Activated naive CD4-positive, alpha-beta T cell treated with anti-CD3 and anti-CD28 coated beads, Interleukin-2, amount 50 U/mL, for 24 hours (primary cell): ENCODE measurements at regions not wholly inside any gene's neighbourhood (a gene's known extent, or its start where the extent isn't known, plus 50 kb on each side); places are given as distances from the start of the nearest gene placed in this dataset.

Source experiments
- H3K27ac Mint-ChIP-seq: one replicate; pipeline ENCODE4 v1.8.0; 2021; ENCODE audit warnings: mild to moderate bottlenecking, mixed read lengths
- H3K27me3 Mint-ChIP-seq: one replicate; pipeline ENCODE4 v1.8.0; 2021; ENCODE audit warnings: mixed read lengths
- H3K36me3 Mint-ChIP-seq: one replicate; pipeline ENCODE4 v1.8.0; 2021; ENCODE audit warnings: mixed read lengths
- H3K4me1 Mint-ChIP-seq: one replicate; pipeline ENCODE4 v1.8.0; 2021; ENCODE audit warnings: mixed read lengths
- H3K4me3 Mint-ChIP-seq: one replicate; pipeline ENCODE4 v1.8.0; 2021; ENCODE audit warnings: mild to moderate bottlenecking, mixed read lengths
- H3K9me3 Mint-ChIP-seq: one replicate; pipeline ENCODE4 v1.8.0; 2021; ENCODE audit warnings: mixed read lengths

DNA sequence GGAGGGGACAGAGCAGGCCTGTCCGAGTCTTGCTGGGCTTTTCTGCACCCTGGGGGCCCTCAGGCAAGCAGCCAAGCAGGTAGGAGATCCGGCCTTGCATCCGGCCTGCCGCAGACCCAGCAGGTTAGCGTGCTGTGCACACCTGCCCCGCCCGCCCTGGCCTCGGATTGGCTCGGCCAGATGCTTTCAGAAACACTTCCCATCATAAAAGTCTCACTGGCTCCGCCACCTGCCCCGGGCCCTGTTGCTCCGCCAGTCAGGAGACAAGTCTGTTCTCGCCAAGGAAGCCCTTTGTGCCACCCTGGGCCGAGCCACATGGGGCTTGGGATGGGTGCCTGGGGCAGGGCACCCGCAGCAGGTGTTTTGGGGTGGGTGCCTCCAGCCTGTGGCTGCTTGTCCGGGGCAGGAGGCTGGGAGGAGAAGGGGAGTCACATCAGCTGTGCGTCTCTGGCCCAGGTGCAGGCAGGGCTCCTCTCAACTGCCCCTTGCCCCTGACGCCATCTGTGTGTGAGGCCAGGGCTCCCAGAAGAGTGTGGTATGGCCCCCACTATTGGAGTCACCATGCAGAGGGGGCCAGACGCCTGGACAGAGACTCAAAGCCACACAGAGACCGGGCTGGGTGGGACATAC, 228.2 kb upstream of the GSE1 start:
- no peaks in the 10 kb centered on the region for H3K9me3 Mint-ChIP-seq
- H3K4me3 Mint-ChIP-seq = no peak overlapping the region
- no peaks in the 10 kb centered on the region for H3K36me3 Mint-ChIP-seq
- no peaks in the 10 kb centered on the region for H3K4me1 Mint-ChIP-seq
- H3K27me3 Mint-ChIP-seq = peaks cover 5% of the 10 kb centered on the region
- no peak overlapping the region for H3K27ac Mint-ChIP-seq

DNA sequence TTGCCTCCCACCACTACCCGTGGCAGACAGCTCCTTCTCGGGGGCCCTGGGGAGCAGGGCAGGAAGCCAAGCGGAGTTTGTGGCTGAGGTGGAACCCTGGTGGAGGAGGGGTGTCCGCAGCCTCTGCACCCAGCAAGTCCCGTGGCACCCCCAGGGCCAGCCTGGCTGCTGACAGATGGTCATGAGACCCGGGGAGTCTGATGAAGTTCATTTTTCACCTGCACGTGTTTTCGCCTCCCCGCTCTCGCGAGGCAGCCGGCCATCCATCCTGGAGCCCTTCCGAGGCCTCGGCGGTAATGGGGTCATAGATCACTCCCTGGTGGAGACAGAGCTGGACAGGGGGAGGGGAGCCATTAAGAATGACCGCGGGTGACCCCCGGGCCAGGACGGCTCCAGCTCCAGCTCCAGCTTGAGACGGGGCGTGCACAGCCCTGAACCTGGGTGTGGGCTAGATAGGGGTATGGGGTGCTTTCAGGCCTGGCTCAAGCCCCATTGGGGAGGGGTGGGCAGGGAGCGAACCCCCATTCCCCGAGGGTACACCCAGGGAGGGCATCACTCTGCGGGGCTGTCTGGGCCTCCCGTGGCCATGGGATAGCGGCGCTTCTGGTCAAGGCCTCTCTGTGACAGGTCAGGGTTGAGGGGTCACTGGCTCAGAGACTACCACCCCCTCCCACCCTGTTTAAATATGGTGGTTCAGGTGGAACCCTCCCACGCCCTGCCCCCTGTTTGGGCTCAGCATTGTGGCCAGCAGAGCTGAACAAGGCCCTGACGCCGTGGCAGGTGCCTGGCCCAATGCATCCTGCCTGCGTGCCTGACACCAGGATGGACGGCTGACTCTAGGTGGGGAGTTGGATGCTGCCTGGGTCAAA, 227.4 kb upstream of the GSE1 start:
- H3K4me1 Mint-ChIP-seq = no peaks in the 10 kb centered on the region
- no peaks in the 10 kb centered on the region for H3K36me3 Mint-ChIP-seq
- H3K27ac Mint-ChIP-seq = no peak overlapping the region
- no peaks in the 10 kb centered on the region for H3K9me3 Mint-ChIP-seq
- H3K27me3 Mint-ChIP-seq = peaks cover 5% of the 10 kb centered on the region
- no peak overlapping the region for H3K4me3 Mint-ChIP-seq

DNA sequence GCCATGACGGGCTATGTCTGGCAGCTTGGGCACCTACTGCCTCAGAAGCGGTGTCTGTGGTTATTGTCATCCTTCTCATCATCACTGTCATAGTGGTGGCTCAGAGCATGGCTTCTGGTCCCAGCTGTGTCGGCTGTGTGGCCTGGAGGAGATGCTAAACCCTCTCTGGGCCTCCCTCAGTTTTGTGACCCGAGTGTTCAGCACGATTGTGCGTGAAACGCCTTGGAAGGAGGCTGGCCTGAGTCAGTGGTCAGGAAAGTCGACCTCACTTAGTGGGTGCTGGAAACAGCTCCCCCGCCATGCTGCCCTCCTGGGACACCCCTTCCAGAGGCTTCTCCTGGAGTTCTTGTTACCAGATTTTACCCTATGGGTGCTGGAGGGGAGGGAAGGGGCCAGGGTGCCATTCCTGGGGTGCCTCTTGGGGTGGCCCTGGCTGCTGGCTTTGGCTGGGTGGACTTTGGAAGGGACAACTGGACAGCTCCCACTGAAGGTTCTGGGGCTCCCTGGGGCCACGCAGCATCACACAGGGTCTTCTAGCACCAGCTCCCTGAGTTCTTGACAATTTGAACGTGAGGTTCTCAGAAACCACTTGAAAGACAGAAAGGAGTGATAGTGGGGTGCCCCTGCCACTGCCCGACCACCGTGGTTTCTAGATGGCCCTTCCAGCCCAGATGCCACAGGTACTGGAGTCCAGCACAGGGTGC, 226.5 kb upstream of the GSE1 start:
- Mint-ChIP-seq H3K36me3 (no peaks in the 10 kb centered on the region), H3K27ac (no peak overlapping the region), H3K4me3 (no peak overlapping the region), H3K4me1 (no peaks in the 10 kb centered on the region), H3K27me3 (peaks cover 2% of the 10 kb centered on the region), H3K9me3 (no peaks in the 10 kb centered on the region)

DNA sequence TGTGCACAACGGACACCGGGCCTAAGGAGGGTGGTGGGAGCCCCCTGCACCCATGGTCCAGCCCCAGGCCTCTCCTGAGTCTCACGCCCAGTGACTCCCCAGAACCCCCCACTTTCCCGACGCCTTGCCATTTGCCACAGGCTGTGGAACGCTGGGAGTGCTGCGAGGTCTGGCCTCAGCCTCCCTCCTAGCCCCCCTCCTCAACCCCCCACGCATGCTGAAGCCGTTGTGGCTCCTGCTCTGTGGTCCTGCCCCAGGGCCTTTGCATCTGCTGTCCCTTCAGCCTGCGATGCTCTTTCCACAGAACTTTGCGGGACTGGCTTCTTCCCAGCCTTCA, 226.0 kb upstream of the GSE1 start:
- Mint-ChIP-seq H3K9me3 (no peaks in the 10 kb centered on the region), H3K27ac (no peak overlapping the region), H3K4me3 (no peak overlapping the region), H3K27me3 (peaks cover 2% of the 10 kb centered on the region), H3K36me3 (no peaks in the 10 kb centered on the region), H3K4me1 (no peaks in the 10 kb centered on the region)

DNA sequence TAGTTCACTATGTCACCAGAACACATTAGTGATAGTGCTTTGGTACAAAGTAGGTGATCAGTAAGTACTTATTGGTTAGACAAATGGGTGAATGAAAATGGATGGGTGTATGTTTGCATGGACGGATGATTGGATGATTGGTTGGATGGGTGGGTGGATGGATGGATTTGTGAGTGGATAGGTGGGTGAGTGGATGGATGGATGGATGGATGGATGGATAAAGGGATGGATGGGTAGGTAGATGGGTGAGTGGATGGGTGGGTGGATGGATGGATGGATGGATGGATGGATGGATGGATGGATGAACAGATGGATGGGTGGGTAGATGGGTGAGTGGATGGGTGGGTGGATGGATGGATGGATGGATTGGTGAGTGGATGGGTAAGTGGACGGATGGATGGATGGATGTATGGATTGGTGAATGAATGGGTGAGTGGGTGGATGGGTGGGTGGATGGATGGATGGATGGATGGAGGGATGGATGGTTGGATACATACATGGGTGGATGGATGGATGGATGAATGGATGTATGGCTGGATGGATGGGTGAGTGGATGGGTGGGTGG, 225.3 kb upstream of the GSE1 start:
- H3K4me1 Mint-ChIP-seq = no peaks in the 10 kb centered on the region
- H3K4me3 Mint-ChIP-seq = no peak overlapping the region
- peaks cover 2% of the 10 kb centered on the region for H3K27me3 Mint-ChIP-seq
- no peaks in the 10 kb centered on the region for H3K9me3 Mint-ChIP-seq
- H3K36me3 Mint-ChIP-seq = no peaks in the 10 kb centered on the region
- H3K27ac Mint-ChIP-seq = no peak overlapping the region

DNA sequence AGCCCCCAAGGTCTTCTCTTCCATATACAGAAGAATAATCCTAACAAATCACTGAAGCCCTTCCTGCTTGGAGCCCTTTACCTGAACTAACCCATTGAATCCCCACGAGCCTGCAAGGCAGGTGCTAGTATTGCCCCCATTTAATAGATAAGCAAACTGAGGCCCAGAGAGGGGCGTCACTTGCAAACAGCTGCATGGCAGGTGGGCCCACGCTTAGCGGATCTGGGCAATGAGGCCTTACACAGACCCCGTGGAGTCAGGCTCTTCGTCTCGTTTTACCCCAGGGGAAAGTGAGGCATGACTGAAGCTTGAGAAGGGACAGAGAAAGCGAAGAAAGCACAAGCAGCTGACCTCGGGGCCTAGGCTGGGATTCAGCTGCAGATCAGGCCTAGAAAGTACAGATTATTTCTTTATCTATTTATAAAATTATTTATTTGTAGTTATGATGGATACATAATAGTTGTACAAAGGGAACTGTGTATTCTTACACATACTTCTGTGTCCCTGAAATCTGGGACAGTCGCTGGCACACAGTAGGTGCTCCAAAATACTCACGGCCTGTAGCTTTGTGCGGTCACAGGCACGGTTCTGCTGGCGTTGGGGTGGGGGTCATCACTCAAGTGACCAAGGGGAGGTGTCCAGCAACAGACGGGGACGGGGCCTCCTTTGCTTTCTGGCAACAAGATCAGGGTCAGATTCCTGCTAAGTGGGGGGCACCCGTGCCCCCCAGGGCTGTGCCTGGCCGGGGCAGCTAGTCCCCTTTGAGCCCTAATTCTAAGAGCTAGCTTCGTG, 223.2 kb upstream of the GSE1 start:
- H3K9me3 Mint-ChIP-seq = no peaks in the 10 kb centered on the region
- no peaks in the 10 kb centered on the region for H3K36me3 Mint-ChIP-seq
- H3K4me3 Mint-ChIP-seq = no peak overlapping the region
- H3K27me3 Mint-ChIP-seq = peaks cover 2% of the 10 kb centered on the region
- peak overlapping the region; percentile 24 for H3K27ac Mint-ChIP-seq
- H3K4me1 Mint-ChIP-seq = no peaks in the 10 kb centered on the region

DNA sequence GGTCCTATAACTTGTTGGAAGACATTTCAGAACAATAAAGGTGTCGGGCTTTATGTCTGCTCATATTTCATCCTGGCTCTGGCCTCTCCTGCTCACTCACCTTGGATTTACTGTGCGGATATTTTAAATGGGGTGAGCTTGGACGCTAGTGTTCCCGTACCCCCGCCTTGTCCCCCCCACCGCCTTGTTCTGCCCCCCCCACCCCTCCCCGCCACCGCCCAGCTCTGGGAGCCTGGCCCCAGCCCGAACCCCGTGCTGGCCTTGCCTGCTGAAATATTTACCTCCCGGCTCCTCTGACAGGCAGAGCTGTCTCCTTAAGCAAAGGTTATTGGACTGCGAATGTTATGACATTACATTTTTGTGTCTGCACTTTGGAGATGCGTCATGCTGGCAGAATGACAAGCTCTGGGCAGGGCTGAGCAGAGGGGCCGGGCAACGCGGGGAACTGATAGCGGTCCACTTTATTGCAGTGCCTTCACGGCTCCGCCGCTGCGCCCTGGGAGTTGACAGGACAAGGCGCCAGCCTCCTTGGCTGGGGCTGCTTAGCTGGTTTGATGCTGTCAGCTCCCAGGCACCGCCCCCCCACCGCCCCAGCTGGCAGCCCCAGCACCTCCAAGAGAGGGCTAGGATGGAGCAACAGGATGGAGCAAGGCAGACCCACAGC, 222.5 kb upstream of the GSE1 start:
- no peak overlapping the region for H3K4me3 Mint-ChIP-seq
- H3K27me3 Mint-ChIP-seq = peaks cover 2% of the 10 kb centered on the region
- no peaks in the 10 kb centered on the region for H3K9me3 Mint-ChIP-seq
- H3K4me1 Mint-ChIP-seq = no peaks in the 10 kb centered on the region
- H3K36me3 Mint-ChIP-seq = no peaks in the 10 kb centered on the region
- H3K27ac Mint-ChIP-seq = no peak overlapping the region

DNA sequence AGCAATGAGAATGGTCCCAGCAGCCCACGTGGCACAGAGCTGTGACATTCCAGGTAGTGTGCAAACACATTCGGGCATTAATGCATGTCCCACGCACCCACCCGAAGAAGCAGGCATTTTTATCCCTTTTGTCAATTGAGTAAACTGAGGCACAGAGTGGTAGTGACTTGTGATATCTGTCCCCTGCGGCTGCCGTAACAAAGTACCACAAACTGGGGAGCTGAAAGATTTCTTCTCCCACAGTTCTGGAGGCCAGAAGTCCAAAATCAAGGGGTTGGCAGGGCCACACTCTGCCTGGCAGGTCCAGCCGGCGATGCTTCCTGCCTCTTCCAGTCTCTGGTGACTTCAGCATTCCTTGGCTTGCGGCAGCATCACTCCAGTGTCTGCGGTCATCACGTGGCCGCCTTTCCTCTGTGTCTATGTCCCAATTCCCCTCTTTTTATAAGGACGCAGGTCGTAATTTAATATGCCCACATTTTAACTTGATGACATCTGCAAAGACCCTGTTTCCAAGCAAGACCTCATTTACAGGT, 221.9 kb upstream of the GSE1 start:
- Mint-ChIP-seq H3K4me1 (no peaks in the 10 kb centered on the region), H3K9me3 (no peaks in the 10 kb centered on the region), H3K36me3 (no peaks in the 10 kb centered on the region), H3K27ac (no peak overlapping the region), H3K4me3 (no peak overlapping the region), H3K27me3 (peaks cover 2% of the 10 kb centered on the region)

DNA sequence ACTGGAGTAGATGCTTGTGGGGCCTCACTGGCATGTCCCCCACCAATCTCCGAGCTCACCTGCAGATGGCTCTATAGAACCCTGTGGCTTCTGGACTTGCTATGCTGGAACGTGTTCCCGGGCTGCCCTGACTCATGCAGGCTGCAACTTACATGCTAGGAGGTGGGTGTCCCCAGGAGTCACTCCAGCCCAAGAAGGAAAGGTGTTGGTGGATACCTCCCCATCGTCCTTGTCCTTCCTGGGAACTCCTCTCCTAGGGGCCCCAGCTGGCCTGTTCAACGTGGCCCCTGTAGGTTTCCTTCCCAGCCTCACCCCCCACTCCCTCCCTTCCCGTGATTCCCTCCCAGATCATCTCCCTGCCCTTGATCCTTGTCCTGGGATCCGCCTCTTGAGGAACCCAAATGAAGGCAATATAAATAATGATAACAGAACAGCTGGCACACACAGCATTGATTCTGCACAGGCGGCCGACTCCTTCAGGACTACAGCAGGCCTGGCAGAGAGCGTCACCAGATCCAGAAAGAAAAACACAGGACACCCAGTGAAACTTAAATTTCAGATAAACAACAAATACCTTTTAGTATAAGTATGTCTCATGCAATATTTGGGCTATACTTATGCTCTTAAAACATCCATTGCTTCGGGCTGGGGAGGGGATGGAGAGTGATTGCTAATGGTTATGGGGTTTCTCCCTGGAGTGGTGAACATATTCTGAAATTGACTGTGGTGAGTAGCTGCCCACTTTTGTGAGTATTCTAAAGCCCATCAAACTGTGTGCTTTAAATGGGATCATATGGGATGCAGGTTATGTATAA, 221.1 kb upstream of the GSE1 start:
- Mint-ChIP-seq H3K9me3 (no peaks in the 10 kb centered on the region), H3K36me3 (no peaks in the 10 kb centered on the region), H3K27me3 (peaks cover 2% of the 10 kb centered on the region), H3K4me3 (no peak overlapping the region), H3K4me1 (no peaks in the 10 kb centered on the region), H3K27ac (no peak overlapping the region)

DNA sequence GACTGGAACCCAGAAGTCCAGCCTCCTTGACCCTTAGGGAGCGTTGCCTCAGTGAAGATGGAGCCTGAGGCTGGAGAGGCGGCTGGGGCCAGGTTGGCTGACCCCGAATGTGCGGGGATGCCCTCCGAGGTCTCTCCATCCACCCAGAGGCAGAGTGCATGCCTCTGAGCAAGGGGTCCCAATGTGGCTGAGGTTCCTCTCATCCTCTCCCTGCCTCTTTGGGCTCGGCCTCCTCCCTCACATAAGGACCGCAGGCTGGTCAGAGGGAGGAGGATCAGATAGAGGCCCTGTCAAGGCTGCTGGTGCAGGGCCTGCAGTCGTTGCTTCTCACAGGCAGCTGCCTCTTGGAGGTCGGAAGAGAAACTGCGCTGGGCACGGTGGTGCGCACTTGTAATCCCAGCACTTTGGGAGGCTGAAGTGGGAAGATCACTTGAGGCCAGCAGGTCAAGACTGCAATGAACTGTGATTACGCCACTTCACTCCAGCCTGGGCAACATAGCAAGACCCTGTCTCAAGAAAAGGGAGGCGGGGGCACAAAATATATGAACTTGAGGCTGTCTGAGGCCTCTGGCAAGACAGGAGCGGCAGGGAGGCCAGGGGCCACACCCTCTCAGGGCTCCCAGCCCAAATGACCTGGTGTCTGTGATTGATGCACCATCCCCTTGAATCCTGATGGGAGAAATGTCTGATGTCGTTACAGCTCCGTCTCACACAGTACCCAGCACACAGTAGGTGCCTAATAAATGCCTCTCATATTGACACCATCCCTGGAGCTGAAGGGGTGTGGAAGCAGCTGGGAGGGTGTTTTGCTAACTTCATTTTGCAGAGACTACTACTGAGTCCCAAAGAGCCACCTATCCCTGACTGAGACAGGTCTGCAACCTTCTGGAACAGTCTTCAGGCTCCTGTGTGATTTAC, 220.1 kb upstream of the GSE1 start:
- no peaks in the 10 kb centered on the region for H3K27me3 Mint-ChIP-seq
- H3K27ac Mint-ChIP-seq = no peak overlapping the region
- no peak overlapping the region for H3K4me3 Mint-ChIP-seq
- H3K4me1 Mint-ChIP-seq = no peaks in the 10 kb centered on the region
- H3K36me3 Mint-ChIP-seq = no peaks in the 10 kb centered on the region
- no peaks in the 10 kb centered on the region for H3K9me3 Mint-ChIP-seq

DNA sequence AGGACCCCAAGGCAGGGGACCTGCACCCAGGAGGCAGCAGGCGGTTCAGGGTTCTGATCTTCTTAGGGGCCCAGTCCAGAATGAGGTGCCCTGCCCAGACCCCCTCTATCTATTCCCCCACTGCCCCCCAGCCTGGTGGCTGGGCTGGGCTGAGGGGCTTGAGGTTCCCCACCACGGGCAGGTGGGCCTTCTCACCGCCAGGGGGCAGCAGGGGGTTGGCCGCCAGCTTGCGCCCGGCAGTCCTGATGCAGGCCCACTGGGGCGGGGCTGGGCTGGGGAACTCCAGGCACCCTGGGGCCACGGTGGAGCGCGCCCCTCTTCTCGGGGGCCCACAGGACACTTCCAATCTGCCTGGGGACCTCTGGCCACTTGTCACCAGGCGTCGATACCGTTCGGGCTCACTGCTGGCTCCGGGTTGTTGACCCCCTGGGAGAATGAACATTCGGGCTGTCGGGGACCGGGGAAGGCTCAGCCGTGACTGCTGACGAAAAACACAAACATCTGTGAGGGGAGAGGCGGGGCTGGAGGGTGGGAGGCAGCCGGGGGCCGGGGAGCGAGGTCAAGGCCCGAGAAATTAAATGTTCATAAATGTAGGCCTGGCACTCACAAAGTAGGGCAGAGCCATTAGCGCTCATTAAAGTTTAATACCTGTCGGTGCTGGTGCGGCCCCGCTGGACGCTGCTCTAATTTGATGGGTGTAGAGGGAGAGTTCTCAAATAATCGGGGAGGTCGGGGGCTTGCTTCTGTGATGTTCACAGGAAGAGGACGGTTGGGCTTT, 219.3 kb upstream of the GSE1 start:
- Mint-ChIP-seq H3K27me3 (no peaks in the 10 kb centered on the region), H3K4me3 (no peak overlapping the region), H3K9me3 (no peaks in the 10 kb centered on the region), H3K27ac (no peak overlapping the region), H3K4me1 (no peaks in the 10 kb centered on the region), H3K36me3 (no peaks in the 10 kb centered on the region)

DNA sequence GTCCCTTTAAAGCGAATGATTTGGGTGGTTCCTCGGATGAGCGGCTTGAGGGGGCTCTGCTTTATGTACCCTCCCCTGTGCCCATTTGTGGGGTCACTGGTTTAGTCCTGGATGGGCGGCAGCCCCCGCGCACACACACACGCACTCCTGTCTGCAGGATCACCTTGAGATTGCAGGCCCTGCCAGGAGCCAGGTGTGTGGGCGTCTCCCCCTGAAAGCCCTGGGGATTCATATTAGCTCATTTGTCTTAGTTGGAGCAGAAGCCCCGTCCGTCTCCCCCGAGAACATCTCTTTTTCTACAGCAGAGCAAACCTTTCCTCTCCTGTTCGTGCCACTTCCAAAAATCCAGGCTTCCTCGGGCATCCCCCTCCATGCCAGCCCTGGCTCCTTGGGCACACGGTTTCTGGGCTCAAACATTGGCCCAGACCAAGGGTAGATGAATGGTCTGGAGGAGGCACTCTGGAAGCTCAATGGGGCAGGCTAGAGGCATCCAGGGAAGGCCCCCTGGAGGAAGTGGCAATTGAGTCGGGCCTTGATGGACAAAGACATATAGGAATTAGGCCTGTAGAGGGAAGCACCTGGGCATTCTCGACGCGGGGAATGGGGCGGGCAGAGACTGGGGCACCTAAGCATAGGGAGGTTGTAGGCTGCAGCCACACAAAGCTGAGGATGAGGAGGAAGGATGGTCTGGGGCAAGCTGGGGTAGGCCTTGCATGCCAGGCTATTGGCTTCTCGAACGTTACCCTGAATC, 218.5 kb upstream of the GSE1 start:
- H3K36me3 Mint-ChIP-seq = no peaks in the 10 kb centered on the region
- H3K27ac Mint-ChIP-seq = no peak overlapping the region
- H3K4me1 Mint-ChIP-seq = no peaks in the 10 kb centered on the region
- no peaks in the 10 kb centered on the region for H3K9me3 Mint-ChIP-seq
- no peaks in the 10 kb centered on the region for H3K27me3 Mint-ChIP-seq
- no peak overlapping the region for H3K4me3 Mint-ChIP-seq
